H1 (cell line): ENCODE measurements at regions not wholly inside any gene's neighbourhood (a gene's known extent, or its start where the extent isn't known, plus 50 kb on each side); places are given as distances from the start of the nearest gene placed in this dataset.

ENCODE experiments used
- ASH2L ChIP-seq: fragments of 200-600, 300-600 bp; sonication (generic); IDR thresholded peaks from one replicate; pipeline ENCODE4 v1.7.1; 2017; ENCODE audit warnings: low read length
- BACH1 ChIP-seq: IDR thresholded peaks from 2 replicates; pipeline ENCODE4 v1.6.1; 2012; ENCODE audit warnings: low read length, improper control_type of control experiment
- BCL11A ChIP-seq, 2 experiments: IDR thresholded peaks; one replicate each; pipeline ENCODE4 v1.6.1; 2011; ENCODE audit warnings: low read depth in 2 of 2, low read length in 2 of 2, mild to moderate bottlenecking in 2 of 2
- CREB1 ChIP-seq: IDR thresholded peaks from 2 replicates; pipeline ENCODE4 v1.6.1; 2012; ENCODE audit warnings: inconsistent platforms
- EZH2 ChIP-seq: fragments of 200-600 bp; sonication (generic); IDR thresholded peaks from 2 replicates; pipeline ENCODE4 v1.7.1; 2012; ENCODE audit warnings: low read depth, mild to moderate bottlenecking, moderate library complexity, low read length, inconsistent platforms; ENCODE audit not compliant: severe bottlenecking
- JUND ChIP-seq: IDR thresholded peaks from 2 replicates; pipeline ENCODE4 v1.6.1; 2011; ENCODE audit warnings: mild to moderate bottlenecking, improper control_type of control experiment, low read length
- NRF1 ChIP-seq: IDR thresholded peaks from 2 replicates; pipeline ENCODE4 v1.6.1; 2011; ENCODE audit warnings: mild to moderate bottlenecking, low read depth, low read length, improper control_type of control experiment
- POLR2A ChIP-seq, 2 experiments: IDR thresholded peaks; 1 replicate in 1 of 2; 2 replicates in 1 of 2; pipeline ENCODE4 v1.6.1; 2011; ENCODE audit warnings: low read depth in 2 of 2, low read length in 2 of 2, mild to moderate bottlenecking in 2 of 2; ENCODE audit errors: control extremely low read depth in 1 of 2
- POLR2AphosphoS5 ChIP-seq: IDR thresholded peaks from 2 replicates; pipeline ENCODE4 v1.6.1; 2011; ENCODE audit warnings: low read depth, low read length
- POU5F1 ChIP-seq: IDR thresholded peaks from 2 replicates; pipeline ENCODE4 v1.6.1; 2011; ENCODE audit warnings: low read depth, mild to moderate bottlenecking, low read length, moderate library complexity
- SIRT6 ChIP-seq: IDR thresholded peaks from one replicate; pipeline ENCODE4 v1.7.1; 2012; ENCODE audit warnings: low read length, inconsistent platforms
- SP2 ChIP-seq: IDR thresholded peaks from 2 replicates; pipeline ENCODE4 v1.6.1; 2012; ENCODE audit warnings: mild to moderate bottlenecking, low read length, inconsistent platforms
- TF ChIP-seq, protein P1 (sequence below), 3 experiments: IDR thresholded peaks; 1 replicate in 2 of 3; 2 replicates in 1 of 3; pipeline versions ENCODE4 v1.5.1 to v1.6.1; 2011; ENCODE audit warnings: low read length in 3 of 3, mild to moderate bottlenecking in 3 of 3, inconsistent platforms in 2 of 3, low read depth in 1 of 3, moderate library complexity in 1 of 3; ENCODE audit not compliant: insufficient read depth in 1 of 3; ENCODE audit errors: control extremely low read depth in 1 of 3
- TF ChIP-seq, protein P2 (sequence below): IDR thresholded peaks from 2 replicates; pipeline ENCODE4 v1.6.1; 2011; ENCODE audit warnings: low read depth, mild to moderate bottlenecking, low read length; ENCODE audit not compliant: insufficient read depth

DNA sequence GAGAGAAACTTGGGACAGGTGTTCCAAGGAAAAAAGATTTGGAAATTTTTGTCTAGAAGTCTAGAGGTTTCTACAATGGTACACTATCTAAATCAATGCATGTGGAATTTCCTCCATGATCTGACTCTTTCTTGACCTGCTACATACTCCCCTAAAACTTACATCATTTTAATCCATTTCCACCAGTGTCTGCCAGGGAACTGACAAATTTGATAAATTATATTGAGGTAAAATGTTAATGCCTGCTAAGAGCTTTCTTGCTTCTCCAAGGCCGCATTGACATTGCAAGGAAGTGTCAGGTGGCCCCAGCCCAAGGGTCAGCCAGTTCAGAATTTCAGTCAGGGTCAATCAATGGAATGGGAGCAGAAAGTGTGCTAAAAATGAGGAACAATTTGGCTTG lies 163.4 kb upstream of the FBXL17 start:
- TF ChIP-seq, protein P1, sequence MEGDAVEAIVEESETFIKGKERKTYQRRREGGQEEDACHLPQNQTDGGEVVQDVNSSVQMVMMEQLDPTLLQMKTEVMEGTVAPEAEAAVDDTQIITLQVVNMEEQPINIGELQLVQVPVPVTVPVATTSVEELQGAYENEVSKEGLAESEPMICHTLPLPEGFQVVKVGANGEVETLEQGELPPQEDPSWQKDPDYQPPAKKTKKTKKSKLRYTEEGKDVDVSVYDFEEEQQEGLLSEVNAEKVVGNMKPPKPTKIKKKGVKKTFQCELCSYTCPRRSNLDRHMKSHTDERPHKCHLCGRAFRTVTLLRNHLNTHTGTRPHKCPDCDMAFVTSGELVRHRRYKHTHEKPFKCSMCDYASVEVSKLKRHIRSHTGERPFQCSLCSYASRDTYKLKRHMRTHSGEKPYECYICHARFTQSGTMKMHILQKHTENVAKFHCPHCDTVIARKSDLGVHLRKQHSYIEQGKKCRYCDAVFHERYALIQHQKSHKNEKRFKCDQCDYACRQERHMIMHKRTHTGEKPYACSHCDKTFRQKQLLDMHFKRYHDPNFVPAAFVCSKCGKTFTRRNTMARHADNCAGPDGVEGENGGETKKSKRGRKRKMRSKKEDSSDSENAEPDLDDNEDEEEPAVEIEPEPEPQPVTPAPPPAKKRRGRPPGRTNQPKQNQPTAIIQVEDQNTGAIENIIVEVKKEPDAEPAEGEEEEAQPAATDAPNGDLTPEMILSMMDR (IDR thresholded peaks at IDR 0.05; ENCODE audit: control extremely low read depth in 1 of 3, insufficient read depth in 1 of 3, low read depth in 1 of 3, low read length in 3 of 3), result no peak
- TF ChIP-seq CREB1 (no peak), POLR2A (IDR thresholded peaks at IDR 0.05; ENCODE audit: control extremely low read depth in 1 of 2, low read depth in 2 of 2, low read length in 2 of 2) (no peak), POU5F1 (no peak), POLR2AphosphoS5 (no peak), SP2 (no peak), NRF1 (no peak), JUND (no peak), ASH2L (no peak), BACH1 (no peak), EZH2 (no peak), BCL11A (IDR thresholded peaks at IDR 0.05; ENCODE audit: low read depth in 2 of 2, low read length in 2 of 2) (no peak), SIRT6 (no peak)
- TF ChIP-seq, protein P2, sequence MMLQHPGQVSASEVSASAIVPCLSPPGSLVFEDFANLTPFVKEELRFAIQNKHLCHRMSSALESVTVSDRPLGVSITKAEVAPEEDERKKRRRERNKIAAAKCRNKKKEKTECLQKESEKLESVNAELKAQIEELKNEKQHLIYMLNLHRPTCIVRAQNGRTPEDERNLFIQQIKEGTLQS, result no peak
